ENCODE measurements at regions not wholly inside any gene's neighbourhood (a gene's known extent, or its start where the extent isn't known, plus 50 kb on each side); places are given as distances from the start of the nearest gene placed in this dataset.

DNA sequence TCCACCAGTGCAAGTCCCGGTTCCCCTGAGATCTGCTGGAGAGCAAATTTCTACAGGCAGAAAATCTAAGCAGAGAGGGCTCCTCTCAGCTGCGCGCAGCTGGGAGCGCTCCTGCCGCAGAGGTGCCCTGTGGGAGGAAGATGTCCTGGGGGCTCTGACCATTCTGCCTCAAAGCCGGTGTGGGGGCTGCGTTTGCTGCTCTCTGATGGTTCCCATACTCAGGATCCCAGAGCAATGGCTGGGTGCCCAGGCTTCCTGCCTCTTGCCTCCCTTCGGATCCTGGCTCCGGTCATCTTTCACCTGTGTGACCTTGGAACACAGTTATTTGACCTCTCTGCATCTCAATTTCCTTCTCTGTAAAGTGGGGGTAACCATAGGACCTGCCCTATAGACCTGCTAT lies 434.2 kb downstream of the ZNF521 start:
- DNase-seq, result no peak

DNA sequence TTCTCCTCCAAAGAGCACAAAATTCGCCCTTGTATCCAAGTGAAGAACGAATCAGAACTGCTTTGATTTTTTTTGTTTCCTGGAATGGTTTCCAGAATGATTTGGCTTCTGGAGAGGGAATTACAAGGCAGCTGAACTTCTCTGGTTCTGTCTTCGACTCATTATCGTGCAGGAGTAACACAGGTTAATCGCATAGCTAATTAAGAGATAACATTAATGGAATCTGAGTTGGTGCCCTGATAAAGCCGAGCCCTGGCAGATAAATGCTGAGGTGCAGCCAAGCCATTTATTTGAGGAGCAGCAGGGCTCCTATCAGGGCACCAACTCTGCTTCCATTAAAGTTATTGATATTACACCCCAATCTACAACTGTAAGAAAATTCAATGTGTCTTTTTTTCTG lies 433.7 kb downstream of the ZNF521 start:
- DNase-seq, result no peak

DNA sequence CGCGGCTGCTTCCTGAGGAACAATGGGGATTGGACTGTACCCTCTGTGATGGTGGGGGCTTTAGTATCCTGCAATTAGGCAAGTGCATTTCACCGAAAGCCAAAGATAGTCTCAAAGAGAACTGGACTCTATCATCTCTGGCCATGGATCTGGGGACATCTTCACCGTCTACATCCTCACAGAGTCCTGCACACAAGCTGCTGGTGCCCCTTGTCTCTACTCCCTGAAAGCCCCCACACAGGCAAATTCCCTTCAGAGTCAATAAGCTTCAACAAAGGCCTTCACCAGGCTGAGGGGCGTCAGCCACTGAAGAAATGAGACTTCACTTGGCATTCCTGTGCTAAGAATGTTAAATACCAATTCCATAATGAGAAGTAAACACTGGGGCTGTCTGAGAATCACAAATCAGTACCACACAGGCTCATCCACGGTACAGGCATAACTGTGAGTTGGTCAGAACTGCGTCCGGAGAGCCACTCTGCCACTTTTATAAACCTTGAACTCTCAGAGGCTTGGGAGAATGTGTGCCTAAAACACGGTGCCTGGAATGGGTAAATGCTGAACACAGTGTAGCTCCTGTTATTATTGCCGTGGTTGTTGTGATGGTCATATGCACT lies 432.7 kb downstream of the ZNF521 start:
- DNase-seq, result no peak

DNA sequence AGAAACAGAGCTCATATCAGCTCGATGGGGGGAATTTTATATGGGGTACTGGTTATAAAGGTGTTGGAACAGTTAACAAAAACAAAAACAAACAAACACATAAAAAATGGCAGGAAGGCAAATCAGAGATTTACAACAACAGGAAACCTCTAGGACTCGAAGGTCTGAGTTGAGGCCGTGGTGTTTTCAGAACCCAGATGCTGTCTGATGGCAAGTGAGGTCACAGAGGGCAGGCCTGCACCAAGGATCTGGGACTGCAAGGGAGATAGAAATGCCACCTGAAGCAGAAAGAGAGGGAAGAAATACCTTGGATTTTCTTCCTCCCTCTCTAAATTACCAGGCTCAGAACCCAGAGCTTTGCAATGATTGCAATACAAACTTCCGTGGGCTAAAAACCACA lies 429.5 kb downstream of the ZNF521 start:
- DNase-seq, result no peak

DNA sequence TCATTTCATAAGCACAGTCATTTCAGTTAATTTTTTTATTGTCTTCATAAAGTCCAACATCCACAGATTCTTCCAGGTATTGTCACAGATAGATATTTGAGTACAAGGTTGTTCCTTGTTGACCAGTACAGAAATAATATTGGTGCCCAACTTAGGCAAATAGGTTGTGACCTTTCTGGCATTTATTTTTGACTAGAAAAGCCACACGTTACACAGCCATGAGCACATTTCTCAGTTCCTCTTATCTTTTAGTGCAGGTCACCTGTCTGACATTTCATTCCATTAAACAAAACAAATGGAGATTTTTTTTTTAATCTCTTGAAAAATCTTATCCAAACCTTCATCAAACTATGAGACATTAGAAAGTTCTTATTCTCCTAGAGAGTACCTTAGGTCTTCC lies 428.8 kb downstream of the ZNF521 start:
- no peak for DNase-seq

DNA sequence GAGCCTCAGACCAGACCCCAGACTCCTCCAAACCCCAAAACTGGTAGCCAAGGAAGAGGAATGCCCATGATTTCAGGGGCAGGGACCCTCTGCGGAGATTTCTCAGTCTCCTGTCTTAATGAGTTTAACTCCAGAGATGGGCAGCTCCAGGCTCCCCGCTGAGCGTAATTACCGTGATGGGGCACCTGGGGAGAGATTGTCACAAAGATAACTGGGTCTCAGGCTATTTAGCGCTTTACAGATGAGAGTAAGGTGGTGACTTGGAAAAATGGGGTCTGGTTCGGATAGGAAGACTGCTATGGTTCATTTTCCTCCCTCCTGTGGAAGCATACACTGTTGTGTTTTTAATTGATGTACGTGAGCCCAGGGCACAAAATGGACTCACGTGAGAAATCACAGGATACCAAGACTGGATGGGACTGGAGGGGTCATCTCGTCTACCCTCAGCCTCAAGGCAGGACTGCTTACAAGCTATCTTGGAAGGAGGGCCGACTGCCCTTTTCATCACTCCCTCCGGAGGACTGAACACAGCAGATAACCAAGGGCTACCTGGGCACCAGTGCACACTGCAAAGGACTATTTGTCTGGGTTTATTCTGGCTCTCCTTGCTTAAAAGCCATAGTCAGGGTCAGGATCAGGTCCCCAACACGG lies 427.8 kb downstream of the ZNF521 start:
- DNase-seq, result no peak

DNA sequence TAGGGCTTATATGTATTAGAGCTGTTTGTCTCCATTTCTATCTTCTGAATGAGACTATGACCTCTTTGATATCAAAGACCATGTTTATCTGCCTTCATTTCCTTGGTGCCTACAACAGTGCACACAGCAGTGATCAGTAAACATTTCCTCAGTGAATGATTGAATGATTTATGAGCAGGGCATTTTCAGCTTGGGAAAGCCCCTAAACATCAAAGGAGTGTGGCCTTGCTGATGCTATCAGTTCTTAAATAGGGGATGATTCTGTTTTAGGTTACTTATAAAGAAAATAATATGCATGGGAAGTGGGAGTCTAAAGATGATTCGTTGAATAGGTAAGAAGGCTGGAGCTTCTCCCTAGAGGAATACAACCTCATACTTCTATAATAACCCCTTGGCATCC lies 425.3 kb downstream of the ZNF521 start:
- no peak for DNase-seq

DNA sequence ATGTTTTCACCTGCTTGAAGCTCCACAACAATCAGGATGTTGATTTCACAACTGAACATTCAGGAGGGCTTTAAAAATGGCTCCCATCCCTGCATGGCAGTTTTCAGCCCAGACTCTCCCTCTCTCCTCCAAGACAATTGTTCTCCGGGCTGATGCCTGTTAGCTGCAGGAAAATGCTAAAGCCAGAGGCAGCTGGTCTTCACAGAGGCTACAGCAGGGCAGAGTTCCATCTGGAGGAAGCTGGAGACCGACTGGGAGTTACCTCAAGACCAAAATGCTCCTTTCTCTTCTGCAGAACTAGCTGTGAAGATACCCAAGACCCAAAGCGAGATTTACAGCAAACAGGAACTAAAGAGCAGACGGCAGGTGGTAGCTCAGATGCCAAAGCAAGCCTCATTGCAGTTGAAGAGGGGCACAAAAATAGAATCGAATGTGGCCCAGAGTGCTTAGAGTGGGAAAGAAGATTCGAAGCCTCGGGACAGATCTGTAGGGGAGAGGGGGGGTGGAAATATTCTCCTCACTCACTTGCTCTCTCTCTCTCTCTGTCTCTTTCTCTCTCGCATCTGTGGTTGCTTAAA lies 423.6 kb downstream of the ZNF521 start:
- no peak for DNase-seq

DNA sequence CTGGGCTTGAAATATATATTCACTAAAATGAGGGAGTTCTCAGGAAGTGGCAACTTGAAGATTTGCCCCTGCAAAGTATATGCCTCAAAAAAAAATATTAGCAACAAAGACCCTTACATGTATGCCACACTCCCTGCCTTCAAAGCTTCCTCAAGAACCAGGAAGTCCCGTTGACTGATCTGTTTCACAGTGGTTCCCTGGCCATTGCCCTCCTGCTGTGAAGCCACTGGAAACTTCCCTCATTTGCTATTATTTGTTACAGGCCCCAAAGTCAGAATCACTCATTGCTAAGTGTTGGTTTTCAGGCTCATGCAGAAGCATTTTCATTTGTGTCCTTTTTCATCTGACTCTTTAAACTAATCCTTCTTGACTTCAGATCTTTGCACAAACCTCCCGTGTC lies 421.5 kb downstream of the ZNF521 start:
- no peak for DNase-seq

DNA sequence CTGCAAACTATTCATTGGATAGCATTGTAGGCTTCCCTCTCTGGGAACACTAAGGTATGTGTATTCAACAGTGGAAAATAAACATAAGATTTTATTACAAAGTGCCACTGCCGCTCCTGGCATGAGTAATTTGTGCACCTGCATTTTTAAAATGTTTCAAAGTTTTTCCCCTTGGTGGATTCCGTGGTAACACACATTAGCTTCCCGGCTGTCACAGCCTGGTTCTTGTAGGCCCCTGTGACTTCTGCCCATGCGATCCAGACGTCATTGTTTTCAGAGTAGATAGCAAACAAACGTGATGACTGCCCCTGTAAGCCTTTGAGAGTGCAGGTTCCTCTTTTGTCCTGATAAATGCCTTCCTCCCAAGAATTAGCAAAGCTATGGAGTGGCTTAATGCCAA lies 421.0 kb downstream of the ZNF521 start:
- no peak for DNase-seq

DNA sequence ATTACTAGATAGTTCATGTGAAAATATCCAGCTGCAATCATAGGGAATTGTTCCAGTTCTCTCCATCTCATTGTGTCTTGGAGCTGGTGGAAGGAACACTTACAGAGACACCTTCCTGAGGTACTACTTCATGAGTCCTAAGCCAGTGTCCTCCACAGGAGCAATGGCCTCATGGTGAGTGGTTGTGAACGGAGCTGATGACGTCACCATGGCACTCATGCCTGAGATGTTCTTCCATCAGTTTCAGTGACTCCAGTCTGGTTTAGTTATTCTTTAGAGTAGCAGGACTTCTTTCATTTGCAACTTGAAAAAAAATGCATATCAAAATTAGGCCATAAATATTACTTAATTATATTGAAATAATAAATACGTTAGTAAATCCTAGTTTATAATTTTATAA lies 418.6 kb downstream of the ZNF521 start:
- no peak for DNase-seq

DNA sequence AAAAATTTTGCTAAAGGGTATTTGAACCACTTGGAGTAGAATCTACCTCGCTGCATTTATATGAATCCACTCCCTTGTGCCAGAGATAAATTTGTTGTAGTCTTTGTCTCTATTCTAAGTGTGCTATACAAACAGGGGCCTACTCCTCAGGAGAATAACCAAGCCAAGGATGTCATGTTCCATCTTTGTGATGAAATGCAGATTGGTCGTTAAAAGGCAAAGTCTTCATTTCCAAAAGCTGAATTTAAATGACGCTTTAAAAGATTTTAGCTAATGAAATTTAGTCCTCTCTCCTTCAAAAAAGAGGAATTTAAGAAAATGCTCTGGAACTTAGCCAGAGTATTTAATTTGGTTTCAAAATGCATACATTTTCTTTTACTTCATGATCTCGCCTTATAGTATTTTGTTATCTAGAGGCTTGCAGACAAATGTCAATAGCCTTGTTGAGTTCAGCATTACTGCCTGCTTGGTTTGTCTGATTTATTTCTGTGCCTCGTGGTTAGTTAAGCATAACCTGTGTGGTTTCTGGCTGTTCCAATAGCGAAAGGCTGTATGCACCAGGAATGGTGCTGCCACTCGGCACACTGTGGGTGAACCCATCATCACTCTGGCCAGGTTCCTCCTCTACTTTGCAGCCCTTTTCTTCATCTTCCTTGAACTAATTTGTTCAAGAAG lies 417.6 kb downstream of the ZNF521 start:
- DNase-seq, result no peak

DNA sequence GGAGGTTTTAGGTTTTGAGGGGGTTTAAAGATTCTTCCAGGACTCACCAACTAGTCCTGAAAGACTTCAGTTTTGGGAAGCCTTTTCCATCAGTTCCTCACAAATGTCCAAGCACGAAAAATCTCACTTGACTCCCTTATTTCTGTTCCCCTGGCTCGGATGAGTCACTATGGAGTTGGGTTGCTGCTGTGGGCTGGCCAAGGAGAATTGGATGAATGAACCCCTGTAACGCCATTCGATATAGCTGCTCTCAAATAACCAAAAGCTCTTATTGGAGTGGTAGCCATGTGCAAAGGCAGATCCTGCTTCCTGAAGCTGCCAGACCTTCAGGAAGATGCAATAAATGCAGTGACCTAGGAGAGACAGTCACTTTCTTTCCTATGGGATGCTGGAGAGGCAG lies 417.0 kb downstream of the ZNF521 start:
- DNase-seq, result no peak

DNA sequence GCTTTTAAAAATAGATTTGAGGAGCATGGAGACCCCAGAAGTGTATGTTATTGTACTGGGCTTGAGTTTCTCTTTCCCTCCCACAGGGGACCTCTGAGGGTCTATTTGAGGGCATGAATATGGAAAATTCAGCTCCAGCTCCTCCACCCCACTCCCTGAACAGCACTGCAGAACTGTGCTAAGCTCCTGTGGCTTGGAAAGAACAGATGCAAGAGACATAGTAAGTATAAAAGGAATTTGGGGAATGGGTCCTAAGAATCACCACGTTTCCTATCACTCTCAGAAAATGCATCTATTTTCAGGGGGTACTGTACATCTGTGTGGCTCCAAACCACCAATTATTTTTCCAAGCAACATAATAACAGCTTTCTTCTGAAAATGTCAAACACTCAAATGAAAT lies 416.1 kb downstream of the ZNF521 start:
- no peak for DNase-seq

DNA sequence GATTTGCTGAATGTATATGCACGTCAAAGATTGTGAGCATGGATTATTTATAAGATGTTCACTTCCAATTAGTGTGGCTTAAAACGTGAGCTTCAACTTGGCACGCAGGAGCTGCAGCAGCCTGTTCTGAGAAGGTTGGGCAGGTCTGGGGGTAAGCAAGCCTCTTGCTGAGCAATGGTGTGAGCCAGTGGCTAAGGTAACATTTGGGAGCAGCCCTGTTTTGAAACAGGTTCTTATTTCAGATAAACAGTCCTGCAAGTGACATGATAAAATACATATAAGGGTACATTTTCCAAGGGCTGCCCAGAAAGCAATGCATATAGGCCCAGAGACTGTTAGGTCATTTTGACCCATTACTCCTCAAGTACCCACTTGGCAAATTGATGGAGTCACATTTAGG lies 415.3 kb downstream of the ZNF521 start:
- no peak for DNase-seq

DNA sequence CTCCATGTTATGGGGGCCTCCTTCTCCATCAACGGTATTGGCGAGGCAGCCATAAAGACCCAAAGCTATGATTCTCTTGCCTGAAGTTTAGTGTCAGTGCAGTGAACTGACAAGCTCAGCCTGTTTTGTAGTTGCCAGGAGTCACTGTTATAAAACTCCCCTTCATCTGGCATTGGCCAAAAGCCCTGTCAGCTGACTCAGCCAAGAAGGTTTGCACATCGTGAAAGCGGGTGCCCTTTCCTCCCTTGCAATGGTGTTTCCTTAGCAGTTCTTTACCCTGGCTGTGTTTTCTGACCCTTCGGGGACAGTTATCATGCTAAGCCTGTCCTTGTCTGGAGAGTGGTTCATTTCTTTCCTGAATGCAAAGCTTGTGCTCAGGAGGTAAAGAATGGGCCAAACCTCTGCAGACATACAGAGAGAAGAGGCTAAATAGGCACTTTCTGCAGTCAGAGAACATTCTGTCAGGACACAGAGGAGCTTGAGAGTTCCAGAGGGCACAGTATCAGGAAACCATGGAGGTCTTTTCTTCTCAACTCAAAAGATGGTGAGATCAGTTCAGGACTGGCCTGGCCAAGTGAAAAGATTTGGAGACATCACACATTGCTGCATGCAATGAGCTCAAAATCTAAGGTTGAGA lies 414.2 kb downstream of the ZNF521 start:
- no peak for DNase-seq

DNA sequence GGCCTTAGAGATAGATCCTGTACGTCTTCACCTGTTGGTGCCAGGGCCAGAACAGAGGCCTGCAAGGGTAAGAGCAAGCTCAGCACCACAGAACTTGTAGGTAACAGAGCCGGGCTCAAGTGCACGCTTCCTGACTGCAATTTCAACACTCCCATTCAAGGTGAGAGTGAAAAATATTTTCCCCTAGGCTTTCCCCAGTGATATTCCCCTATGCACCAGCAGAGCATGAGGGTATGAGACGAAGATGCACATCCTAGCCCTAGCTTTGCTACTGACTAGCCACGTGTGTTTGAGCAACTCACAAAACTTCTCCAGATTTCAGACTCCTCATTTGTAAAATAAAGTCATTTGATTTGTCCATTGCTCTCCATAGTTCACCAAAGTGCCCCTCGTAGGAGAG lies 411.6 kb downstream of the ZNF521 start:
- no peak for DNase-seq

DNA sequence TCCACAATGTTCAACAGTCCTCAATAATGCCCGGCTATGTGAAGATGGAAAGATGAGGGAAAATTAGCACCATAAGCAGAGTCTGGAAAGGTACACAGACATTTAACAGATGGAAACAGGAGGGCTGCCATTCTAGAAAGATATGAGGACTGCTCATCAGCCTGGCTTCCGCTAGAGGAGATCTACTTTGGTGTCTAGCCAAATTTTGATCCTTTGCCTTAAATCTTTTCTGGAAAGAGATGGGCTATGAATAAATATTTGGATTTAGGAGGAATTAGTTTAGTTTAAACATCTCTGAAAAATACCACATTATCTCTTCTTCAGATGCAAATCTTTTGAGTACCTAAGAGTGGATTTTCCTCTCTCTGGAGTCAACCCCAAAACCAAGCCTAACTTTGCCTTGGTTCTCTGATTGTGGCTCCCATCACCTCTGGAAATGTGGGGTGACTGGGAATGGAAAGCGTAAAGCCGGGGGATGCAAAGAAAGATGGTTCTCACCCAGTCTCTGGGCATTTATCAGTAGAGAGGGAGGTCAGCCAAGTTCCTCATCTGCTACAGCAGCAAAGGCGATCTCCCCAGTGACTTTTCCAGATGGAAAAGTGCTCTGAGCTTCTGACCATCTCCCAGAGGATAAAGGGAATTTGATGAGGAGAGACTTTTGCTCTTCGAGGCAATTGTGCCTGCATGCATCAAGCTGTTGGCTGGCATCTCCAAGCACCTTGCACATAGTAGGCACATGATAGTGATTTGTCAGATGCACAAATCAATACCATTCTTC lies 410.6 kb downstream of the ZNF521 start:
- no peak for DNase-seq

DNA sequence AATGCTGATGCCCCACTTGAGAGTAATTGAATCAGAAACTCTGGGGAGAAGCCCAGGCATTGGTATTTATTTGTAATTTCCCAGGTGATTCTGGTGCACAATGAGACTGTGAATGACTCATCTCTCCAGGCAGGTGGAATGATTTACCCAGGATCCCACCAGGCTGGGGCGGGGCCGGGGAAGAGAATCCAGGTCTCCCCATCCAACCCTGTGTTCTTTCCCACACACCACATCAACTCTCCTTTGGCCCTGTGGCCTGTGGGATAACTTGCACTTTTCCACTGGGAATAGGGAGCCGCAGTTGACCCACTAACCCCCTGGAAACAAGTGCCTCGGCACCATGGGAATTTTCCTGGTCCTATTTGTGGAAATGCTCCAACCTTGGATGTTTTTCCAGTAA lies 409.8 kb downstream of the ZNF521 start:
- DNase-seq, result no peak

DNA sequence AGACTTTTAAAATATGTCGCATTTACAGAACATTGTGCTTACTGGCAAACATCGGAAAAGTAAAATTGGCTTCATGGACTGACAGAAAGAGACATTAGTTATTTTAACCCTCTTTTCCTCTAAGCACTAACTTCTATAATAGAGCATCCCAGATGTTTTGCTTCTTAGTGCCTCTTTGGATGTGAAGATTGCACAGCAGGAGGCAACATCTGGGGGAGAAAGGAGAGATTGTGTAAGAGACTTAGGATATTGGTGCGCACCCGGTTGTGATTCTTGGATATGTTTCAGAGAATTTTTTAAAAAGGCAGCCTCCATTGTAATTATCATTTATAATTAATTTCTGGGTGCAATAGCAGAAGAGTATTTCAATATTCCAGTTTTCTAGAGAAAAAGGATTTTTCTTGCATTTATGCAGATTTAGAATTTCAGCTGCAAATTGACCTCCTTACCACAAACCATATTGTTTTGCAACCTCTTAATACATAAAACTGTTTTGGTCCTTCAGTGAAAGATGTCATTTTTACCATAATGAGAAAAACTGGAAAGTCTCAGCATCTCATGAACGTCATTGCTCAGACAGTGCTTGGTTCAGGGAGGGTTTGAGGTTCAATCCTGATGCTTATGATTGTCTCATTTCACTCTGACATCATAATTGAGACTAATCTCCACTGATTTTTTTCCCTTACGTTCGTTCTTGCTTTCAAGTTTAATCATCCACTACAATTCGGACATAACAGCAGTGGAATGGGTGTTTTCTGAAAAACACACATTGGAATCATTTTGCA lies 404.3 kb downstream of the ZNF521 start:
- no peak for DNase-seq

DNA sequence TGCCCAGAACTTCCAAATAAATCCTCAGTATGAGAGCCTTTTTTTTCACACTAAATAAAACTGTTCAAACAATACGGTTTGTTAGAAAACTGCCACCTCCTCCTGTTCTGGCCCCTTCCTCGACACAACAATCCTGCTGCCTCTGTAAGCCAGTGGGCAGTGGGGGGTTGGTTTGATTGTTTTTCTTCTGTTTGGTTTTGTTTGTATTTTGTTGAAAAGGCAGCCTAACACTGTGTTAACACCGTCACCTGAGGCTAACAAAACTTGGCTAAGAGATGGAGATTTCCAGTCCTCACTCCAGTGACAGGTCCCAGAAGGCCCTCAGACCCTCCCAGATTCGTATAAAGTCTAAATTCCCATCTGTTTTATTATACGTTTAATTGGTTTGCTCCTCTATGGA lies 402.1 kb downstream of the ZNF521 start:
- DNase-seq, result no peak

DNA sequence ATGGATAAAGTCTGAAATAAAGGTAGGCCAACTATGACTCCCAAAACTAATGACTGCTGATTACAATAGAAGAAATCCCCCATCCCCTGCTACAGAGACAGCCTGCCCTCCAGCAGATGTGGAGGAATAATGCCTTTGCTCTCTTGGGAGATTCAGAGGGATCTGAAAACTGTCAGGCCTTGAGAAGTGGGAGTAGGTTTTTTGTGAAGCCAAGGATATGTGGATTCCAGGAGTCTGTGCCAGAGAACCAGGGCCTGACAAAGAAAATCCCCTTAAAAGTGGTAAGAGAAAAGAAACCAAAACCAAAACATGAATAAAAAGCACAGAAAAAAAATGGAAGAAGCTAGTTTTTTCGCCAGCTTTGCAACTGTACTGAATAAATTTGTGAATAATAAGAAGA lies 397.6 kb downstream of the ZNF521 start:
- no peak for DNase-seq

Data from activated effector memory CD4-positive, alpha-beta T cell treated with Interleukin-2 at 50 U/mL for 16 hours (primary cell).